GM21528 (cell line): ENCODE measurements at regions not wholly inside any gene's neighbourhood (a gene's known extent, or its start where the extent isn't known, plus 50 kb on each side); places are given as distances from the start of the nearest gene placed in this dataset.

ENCODE experiments used
- ATAC-seq: cut with Tn5 transposase; IDR thresholded peaks from one replicate; pipeline ENCODE4 v1.9.1; 2021; ENCODE audit warnings: mild to moderate bottlenecking, moderate library complexity; ENCODE audit not compliant: unreplicated experiment, low FRiP score

DNA sequence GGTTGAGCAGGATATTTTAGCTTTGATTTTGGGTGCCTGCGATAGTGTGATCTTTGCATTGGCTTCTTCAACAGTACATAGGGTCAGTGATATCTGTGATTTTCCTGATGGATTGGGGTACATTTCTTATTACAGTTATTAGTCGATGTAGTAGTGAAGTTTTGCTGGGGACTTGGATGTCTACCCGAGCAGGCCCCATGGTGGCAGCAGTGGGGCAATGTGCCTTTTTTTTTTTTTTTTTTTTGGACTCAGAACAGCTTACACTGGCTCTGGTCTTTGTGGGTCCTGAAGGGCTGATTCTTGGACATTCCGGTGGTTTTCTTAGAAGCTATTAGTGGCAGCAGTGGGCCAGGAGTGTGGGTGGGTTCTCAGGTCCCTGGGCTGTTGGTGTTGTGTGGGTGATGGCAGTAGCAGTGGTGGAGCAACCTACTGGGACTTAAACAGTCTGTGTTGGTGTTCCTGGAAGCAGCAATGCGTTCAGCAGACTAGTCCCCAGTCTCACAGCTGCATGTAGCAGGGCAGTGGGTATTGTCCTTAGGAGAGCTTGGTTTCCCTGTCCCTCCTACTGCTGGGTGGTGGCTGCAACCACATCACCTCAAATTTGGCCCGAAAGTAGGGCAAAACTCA, 53.7 kb upstream of the SLC4A10 start:
- ATAC-seq = no peak

DNA sequence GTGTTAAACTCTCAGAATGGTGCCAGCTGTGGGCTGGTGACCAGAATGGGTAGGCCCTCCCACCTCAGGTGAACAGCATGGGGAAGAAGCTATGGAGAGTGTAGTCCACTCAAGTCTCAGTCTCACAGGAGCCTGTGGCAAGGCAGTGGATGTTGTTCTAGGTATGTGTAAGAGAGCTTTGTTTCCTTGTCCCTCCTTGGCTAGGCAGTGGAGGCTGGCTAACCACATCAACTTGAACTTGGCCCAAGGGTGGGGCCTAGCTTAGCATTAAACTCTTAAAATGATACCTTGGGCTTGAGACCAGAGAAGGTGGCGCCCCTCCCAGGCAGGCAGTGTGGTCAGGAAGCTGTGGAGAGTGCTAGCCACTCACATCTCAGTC, 53.2 kb upstream of the SLC4A10 start:
- no peak for ATAC-seq
